ENCODE measurements at regions not wholly inside any gene's neighbourhood (a gene's known extent, or its start where the extent isn't known, plus 50 kb on each side); places are given as distances from the start of the nearest gene placed in this dataset.

GRCh38 chr10:83909001-83909400 is 230.3 kb upstream of the GHITM start:
- DNase-seq, result no peak

GRCh38 chr10:83915801-83916200 is 223.5 kb upstream of the GHITM start:
- no peak for DNase-seq

GRCh38 chr10:83917537-83918506 is 221.5 kb upstream of the GHITM start:
- peak; percentile 5 for DNase-seq

GRCh38 chr10:83919187-83919586 is 220.1 kb upstream of the GHITM start:
- DNase-seq, result no peak

- DNase-seq, result no peak
Observed at GRCh38 chr10:83921984-83922860, 217.1 kb upstream of the GHITM start.

GRCh38 chr10:83925133-83925532 is 214.2 kb upstream of the GHITM start:
- DNase-seq, result no peak

- DNase-seq, result no peak
Observed at GRCh38 chr10:83926606-83927005, 212.7 kb upstream of the GHITM start.

- DNase-seq, result no peak
Observed at GRCh38 chr10:83927166-83927565, 212.1 kb upstream of the GHITM start.

GRCh38 chr10:83929399-83929798 is 209.9 kb upstream of the GHITM start:
- DNase-seq, result no peak

- DNase-seq, result no peak
Observed at GRCh38 chr10:83931669-83932068, 207.6 kb upstream of the GHITM start.

GRCh38 chr10:83932245-83932644 is 207.1 kb upstream of the GHITM start:
- DNase-seq, result no peak

- DNase-seq, result no peak
Observed at GRCh38 chr10:83934062-83934461, 205.2 kb upstream of the GHITM start.

- no peak for DNase-seq
Observed at GRCh38 chr10:83934641-83935338, 204.5 kb upstream of the GHITM start.

GRCh38 chr10:83935339-83935736 is 204.0 kb upstream of the GHITM start:
- no peak for DNase-seq

GRCh38 chr10:83935911-83936310 is 203.4 kb upstream of the GHITM start:
- DNase-seq, result no peak

GRCh38 chr10:83937161-83937560 is 202.1 kb upstream of the GHITM start:
- DNase-seq, result no peak

GRCh38 chr10:83937826-83938225 is 201.5 kb upstream of the GHITM start:
- DNase-seq, result no peak

- DNase-seq, result no peak
Observed at GRCh38 chr10:83941189-83941588, 198.1 kb upstream of the GHITM start.

- DNase-seq, result no peak
Observed at GRCh38 chr10:83942410-83942809, 196.9 kb upstream of the GHITM start.

GRCh38 chr10:83943049-83943448 is 196.3 kb upstream of the GHITM start:
- no peak for DNase-seq

GRCh38 chr10:83943920-83944319 is 195.4 kb upstream of the GHITM start:
- no peak for DNase-seq

GRCh38 chr10:83945982-83946718 is 193.2 kb upstream of the GHITM start:
- DNase-seq, result no peak
